HG02973 (cell line): ENCODE measurements at regions not wholly inside any gene's neighbourhood (a gene's known extent, or its start where the extent isn't known, plus 50 kb on each side); places are given as distances from the start of the nearest gene placed in this dataset.

Experiments used
- ATAC-seq: cut with Tn5 transposase; IDR thresholded peaks from one replicate; pipeline ENCODE4 v1.9.1; 2021; ENCODE audit warnings: moderate library complexity; ENCODE audit not compliant: unreplicated experiment

DNA sequence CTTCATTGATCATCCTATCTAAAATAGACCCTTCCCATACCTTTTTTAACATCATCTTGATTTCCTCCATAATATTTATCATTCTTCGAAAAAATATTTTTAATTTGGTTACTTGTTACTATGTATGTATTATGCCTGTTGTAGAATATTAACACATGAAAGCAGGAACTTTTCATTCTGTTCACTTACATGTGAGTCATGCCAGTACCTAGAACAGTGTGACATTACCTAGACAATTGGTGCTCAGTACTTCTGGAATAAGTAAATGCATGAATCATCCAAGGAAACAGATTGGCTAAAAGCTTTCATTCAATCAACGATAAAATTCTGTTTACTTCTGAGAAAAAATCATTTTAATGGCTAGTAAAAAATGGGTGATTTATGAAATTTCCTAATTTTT lies 76.4 kb downstream of the CXXC4 start:
- no peak for ATAC-seq

DNA sequence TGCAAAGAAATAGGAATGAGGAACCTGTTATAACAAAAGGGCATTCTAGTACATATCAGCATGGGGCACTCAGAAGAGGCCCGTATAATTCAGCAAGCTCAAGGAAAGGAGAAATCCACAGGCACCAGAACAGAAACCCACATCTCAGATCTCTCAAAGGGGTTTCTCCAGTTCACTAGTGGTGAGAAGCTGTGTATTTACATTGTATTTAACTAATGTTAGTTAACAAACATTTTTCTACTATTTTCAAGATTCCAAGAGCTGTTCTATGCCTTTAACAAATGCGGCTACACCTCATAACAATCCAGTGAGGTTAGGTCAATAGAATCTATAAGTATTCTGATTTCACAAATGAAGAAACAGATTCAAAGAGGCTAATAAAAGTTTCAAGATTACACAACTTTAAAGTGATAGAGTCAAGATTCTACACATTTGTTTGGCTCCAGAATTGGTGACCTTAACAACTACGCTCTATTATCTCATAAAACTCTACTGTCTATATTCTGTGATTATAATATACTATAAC lies 77.3 kb downstream of the CXXC4 start:
- ATAC-seq, result no peak

DNA sequence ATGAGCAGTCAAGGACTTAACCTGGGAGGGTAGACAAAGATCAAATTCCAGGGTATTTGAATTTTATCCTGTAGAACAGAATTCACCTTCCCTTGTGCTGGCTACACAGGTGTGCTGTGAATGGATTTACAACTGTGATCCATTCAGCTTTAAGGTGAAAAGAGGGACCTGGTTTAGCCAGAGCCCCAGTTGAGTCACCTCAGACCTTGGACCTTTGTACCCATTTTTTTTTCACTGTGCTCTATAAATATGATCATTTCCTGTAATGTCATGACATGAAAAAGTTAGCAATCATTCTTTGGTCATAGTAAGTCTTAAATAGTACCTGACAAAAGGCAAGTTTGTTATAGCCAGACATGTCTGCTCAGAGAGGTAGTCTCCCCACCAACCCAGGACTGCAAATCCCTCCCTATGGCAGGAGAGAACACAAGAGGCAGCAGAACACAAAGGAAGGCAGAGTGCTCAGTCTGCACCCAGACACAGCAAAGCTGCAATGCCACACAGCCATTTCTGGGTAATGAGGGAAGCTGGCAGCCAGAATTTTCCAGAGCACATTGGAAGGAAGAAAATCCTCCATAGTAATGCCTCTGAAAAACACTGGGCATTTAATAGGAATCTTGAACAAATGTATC lies 77.9 kb downstream of the CXXC4 start:
- no peak for ATAC-seq

DNA sequence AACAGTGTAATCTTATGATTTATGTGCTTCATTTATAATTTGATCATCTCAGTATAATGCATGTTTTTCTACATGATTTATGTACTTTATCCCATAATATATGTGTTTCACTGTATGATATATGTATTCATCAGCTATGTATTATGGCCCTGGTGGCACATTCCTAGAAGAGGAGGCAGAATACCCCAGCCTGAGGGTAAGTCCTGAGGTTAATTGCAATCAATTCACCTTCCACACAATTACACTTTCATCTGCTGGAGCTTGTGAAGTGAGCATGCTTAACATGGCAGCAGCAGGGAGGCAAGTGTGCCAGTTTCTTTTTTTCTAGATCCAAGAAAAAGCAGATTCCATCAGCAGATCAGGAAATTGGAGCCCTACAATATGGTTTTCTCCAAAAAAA lies 81.2 kb downstream of the CXXC4 start:
- ATAC-seq, result no peak

DNA sequence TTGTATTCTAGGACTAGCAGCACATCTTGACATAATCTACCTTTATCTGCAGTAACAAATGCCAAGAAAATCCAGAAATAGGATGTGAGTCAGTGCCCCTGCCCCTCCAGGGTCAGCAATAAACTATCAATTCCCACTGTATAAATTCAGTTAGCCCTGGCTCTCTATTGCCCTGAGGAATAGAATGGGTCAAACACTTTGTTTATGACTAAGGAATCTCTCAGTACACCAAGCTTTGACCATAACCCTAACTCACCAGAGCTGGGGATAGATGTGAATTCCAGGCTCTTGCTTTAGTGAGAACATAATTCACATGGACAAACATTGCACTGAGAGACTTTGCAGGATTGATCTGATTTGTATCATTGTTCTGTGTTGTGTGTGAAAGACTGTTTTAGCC lies 82.3 kb downstream of the CXXC4 start:
- ATAC-seq, result no peak

DNA sequence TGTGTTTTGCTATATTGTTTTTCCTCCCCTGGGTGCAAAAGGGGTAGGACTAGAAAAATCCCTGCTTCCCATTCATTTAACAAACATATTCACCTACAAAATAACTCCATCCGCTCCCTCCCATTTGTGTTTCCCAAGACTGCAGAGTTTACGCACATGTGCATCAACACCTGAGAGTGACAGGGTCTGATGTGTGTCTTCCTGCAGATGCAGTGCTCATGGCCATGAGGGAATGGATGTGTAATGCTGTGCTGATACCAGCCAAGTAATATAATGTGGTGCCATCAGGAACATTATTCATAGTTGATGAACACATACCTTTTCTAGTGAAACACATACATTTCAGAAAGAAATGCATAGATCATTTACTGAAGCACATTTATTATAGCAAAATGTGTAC lies 83.2 kb downstream of the CXXC4 start:
- ATAC-seq, result no peak

DNA sequence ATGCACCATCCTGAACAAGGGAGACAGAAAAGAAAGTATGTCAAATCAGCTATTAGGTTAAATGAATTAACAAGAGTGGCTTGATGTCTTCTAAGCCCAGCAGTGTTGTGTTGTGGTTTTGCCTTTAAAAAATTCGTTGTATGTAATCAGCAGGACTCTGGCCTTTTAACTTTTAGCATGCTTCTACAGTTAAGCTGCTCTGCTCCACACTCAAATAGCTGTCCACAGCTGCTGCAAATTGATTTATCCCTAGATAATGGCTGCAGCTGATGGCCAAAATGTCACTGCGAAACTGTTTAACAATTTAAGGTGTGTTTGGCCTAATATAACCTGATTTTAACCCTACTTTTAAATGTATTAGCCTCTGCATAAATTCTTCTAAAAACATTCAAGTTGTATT lies 85.8 kb downstream of the CXXC4 start:
- ATAC-seq, result no peak

DNA sequence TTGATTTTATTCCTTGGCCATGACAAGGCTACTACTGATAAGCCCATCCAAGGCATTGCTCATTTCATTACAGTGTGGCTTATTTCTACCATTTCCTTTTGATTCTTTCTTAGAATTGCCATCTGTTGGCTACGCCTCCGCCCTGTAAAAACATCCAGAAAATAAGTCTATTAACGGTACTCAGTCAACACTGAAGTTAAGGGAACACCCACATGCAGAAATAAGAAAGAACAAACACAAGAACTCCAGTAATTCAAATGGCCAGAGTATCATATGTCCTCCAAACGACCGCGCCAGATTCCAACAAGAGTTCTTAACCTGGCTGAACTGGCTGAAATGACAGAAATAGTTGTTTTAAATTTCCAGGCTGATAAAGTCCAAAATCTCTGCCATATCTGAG lies 90.3 kb downstream of the CXXC4 start:
- ATAC-seq, result no peak

DNA sequence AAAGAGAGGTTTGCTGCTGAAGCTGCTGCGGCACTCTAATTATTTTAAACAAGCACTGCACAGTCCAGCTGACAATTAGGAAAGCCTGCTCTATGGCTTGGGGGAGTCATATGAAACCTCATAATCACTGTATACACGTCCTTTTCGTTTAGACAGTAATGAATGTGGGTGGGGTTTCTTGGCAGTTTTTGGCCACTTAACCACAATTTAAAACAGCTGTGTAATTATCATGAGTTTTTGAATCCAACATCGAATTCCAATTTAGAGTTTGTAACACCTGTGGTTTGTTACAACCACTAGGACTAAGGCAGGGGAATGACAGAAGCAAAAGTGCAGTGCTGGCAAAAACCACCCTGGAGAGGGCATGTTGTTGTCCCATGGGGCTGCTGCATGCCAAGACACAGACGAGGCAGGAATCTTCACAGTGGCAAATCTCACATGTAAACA lies 99.5 kb downstream of the CXXC4 start:
- no peak for ATAC-seq

DNA sequence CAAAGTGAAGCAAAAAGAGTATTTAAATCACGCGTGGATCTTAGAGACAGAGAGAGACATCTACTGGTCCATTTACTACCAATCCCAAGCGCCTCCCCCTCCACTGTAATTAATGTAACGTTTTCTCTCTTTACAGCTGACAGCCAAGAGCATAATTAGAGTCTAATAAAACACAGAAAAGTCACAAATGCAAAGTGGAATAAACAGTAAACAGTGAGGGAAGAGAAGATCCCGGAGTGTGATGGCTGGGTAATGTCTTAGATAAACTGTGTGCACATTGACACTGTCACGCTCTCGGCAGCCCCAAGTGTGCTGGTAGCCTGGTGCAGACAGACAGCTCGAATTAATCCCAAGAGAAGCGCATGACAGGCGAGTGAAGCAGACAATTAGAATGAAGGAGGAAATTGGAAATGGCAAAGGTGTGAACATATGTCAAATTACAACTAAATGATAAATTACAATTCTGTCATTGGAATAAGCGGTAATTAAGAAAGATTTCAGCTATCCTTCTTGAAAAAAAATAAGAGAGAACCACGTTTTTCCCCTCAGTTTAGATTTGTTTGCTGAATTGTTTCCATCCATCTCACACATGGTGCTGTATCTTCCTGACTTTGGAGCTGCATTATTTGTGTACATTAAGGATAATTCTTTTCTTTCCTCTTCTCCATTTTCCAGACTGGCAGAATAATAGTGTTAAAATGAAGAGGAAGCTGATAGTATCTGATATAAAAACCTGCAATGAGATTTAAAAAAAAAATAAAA lies 100.1 kb downstream of the CXXC4 start:
- no peak for ATAC-seq

DNA sequence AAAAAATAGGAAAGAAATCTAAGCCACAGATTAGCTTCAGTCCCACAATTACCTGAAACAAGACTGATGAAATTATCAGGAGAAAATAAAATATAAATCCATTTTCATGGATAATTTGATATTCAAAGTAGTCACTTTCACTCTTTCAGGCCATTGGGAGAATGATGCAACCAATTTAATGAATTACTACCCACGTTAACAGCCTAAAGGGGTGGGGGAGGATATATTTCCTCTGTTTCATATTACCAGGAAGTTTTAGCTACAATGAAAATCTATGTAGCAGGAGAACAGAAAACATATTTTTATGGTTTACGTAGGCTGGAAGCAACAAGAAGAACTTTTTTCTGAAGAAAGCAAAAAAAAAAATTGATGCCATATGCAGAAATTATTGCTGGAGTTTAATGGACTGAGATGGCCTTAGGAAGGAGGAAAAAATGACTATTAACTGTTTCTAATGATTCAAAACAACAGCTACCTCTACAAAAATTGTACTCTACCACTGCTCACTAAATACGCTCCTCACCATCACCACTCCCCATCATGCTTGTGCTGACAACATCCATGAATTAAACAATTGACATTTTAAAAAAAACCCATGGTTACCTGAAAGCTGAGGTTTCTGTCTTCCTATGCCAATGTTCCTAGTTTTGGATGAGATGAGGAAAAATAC lies 100.9 kb downstream of the CXXC4 start:
- no peak for ATAC-seq

DNA sequence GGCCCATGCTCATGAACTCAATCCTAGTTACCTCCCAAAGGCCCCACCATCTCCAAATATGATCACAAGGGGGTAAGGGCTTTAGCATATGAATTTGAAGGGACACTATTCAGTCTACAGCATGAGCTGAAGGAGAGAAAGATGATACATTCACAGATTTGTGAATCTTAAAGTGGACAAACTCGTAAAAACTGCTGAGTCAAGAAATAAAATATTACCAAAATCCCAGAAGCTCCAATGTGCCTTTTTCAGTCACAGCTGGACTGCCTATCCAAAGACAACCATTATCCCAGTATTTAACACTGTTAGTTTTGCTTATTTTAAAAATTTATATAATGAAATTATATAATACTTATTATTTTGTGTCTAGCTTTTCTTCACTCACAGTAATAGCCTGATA lies 109.0 kb downstream of the CXXC4 start:
- no peak for ATAC-seq

DNA sequence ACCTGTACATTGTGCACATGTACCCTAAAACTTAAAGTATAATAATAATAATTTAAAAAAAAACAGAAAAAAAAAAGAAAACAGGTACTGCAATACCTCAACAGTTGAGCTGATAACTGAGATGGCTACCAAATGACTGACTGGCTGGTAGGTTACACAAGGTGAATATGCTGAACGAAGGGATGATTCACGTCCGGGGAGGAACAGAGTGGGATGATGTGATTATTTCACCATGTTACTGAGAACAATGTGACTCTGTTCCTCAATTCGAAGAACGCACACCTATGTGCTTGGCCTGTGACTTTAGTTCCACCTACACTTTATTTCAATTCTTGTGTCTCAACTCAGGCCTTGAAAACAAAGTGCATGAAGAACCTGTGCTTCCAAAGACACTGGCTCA lies 111.7 kb downstream of the CXXC4 start:
- ATAC-seq, result no peak

DNA sequence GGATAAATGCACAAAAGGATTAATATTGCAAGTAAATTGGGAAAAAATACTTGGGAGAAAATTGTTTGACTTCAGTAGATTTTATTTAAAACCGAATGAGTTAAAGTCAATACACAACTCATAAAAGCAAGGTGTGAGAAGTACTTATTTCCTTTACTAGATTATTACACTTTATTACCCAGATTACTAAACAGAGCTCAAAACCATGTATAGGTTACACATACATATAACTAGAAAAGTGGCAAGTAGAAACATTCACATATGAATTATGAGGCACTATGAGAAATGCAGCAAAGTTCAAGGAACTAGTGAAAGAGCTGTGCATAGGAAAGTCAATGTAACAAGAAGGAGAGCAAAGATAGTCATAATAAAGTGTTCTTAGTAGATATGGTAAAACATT lies 113.0 kb downstream of the CXXC4 start:
- no peak for ATAC-seq

DNA sequence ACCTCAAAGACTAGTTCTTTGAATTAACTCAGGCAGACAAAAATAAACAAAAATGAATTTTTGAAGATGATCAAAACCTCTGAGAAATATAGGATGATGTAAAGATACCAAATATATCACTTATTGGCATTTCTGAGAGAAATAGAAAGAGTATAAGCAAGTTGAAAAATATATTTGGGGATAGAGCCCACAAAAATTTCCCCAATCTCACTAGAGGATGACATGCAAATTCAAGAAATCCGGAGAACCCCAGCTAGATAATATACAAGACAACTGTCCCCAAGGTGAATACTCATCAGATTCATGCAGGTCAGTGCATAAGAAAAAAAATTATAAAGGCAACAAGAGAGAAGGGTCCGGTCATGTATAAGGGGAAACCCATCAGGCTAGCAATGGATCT lies 129.1 kb downstream of the CXXC4 start:
- no peak for ATAC-seq

DNA sequence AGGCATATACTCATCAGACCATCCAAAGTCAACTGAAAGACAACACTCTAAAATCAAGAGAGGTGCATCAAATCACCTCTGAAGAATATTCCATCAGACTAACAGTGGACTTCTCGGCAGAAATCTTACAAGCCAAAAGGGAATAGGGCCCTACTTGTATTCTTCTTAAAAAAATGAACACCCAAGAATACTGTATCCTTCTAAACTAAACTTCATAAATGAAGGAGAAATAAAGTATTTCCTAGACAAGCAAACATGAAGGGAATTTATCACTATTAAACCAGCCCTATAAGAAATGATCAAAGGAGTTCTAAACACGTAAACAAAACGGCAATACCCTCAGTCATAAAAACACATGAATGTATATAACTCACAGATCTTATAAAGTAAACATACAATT lies 141.2 kb downstream of the CXXC4 start:
- ATAC-seq, result no peak

DNA sequence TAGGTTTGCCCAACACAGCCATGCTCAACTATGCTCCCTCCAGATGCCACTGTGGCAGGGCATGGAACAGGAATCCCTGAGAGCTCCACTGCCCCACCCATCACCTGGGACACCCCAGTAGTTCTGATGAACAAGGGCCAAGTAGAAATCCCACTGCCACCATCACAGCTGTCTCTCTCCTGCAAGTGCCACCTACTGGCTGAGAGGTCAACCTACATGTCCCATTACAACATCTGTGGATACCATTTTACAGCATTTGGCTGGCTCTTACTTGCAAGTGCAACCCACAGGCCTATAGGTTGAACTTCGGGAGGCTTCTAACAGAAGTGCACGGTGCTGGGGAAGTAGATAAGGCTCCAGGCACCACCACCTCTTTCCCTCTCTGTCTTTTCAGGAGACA lies 142.5 kb downstream of the CXXC4 start:
- no peak for ATAC-seq

DNA sequence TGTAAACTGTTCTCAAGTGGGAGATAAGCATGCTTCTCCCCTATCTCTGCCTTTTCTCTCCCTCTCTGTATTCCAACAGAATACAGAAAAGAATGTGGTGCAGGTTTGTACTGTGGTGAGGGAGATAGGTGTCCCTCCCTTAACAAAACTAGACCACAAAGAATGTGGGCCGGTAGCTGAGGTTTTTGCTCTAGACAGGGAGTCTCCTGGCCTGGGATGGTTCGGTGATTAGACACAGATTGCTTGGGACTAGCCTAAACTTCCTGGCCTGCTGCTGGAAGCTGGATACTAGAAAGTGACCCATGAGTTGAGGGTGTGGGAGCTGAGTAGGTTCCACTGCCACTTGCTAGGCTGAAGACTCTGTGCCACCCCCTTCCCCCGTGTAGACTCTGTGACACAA lies 143.0 kb downstream of the CXXC4 start:
- ATAC-seq, result no peak

DNA sequence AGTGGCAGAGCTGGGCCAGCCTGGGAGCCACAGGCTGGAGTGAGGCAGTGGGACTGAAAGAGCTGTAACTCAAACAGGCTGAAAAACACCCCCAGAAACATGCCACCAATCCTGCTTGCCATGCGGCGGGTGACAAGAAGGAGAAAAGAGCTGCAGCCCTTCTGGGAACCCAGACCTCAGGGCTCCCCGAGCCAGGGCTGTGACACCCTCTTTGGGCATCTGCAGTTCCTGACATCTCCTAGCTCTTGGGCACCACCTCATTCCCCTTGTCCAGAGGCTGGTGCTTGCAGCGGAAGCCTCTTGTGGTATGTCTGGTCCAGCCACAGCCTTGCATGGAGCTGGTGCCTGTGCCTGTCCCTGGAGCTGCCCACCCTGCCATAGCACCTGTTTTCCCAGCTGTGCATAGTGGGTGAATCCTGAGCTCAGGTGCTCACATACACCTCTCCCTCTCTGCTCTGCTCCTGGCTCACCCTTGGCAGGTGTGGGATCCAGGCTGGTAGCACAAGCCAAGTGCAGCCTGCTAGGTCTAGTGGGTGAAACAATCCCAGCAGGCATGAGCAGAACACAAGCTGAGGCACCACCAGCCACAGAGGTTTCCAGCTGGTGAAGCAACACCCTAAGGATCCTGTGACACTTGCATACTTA lies 149.0 kb downstream of the CXXC4 start:
- no peak for ATAC-seq

DNA sequence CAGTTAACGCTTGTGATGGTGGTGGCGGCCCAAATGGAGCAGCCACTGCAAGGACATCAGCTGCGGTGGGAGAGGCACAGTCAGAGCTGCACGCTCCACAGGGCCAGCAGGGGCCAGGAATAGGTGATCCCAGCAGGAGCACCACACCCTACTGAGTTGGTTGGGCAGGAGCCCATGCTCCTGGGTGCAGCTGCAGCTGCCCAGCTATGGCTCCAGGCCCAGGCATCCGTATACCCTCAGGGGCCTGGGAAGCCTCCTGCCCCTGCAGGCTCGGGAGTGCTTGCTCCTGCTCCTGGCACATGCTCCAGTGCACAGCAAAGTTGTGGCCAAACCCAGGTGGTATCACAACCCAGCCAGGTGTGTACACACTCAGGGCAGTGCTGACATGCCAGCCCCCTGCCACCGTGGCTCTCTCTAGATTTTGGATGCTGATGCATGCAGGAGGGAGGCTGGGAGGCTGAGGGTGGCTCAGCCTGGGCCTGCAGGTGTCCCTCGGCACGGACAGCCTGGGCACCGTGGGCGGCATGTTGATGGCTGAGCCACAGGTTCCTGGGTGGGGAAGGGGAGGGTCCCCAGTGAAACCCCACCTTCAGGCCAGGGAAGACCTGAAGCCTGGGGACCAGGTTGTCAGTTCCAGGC lies 150.2 kb downstream of the CXXC4 start:
- ATAC-seq, result no peak

DNA sequence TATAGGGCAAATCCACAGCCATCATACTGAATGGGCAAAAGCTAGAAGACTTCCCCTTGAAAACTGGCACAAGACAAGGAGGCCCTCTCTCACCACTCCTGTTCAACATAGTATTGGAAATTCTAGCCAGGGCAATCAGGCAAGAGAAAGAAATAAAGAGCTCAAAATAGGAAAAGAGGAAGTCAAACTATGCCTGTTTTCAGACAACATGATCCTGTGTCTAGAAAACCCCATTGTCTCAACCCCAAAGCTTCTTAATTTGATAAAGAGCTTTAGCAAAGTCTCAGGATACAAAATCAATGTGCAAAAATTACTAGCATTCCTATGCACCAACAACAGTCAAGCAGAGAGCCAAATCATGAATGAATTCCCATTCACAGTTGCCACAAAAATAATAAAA lies 160.3 kb downstream of the CXXC4 start:
- no peak for ATAC-seq
